MG63 (cell line): ENCODE measurements at regions not wholly inside any gene's neighbourhood (a gene's known extent, or its start where the extent isn't known, plus 50 kb on each side); places are given as distances from the start of the nearest gene placed in this dataset.

Experiments
- DNase-seq: peaks from one replicate; pipeline ENCODE4 v3.0.0-alpha.2; 2020
- H3K27me3 ChIP-seq: fragments of 250-450 bp; sonication (Bioruptor Pico); 2 replicates; pipeline ENCODE4 v1.5.1; 2020; ENCODE audit warnings: mild to moderate bottlenecking, moderate library complexity
- H3K36me3 ChIP-seq: fragments of 250-450 bp; sonication (Bioruptor Pico); 2 replicates; pipeline ENCODE4 v1.5.1; 2020; ENCODE audit warnings: mild to moderate bottlenecking, moderate library complexity
- H3K4me3 ChIP-seq: fragments of 250-450 bp; sonication (Bioruptor Pico); 2 replicates; pipeline ENCODE4 v1.5.1; 2020; ENCODE audit warnings: mild to moderate bottlenecking, moderate library complexity
- H3K9me3 ChIP-seq: fragments of 250-450 bp; sonication (Bioruptor Pico); 2 replicates; pipeline ENCODE4 v1.5.1; 2020; ENCODE audit warnings: mild to moderate bottlenecking, moderate library complexity

DNA sequence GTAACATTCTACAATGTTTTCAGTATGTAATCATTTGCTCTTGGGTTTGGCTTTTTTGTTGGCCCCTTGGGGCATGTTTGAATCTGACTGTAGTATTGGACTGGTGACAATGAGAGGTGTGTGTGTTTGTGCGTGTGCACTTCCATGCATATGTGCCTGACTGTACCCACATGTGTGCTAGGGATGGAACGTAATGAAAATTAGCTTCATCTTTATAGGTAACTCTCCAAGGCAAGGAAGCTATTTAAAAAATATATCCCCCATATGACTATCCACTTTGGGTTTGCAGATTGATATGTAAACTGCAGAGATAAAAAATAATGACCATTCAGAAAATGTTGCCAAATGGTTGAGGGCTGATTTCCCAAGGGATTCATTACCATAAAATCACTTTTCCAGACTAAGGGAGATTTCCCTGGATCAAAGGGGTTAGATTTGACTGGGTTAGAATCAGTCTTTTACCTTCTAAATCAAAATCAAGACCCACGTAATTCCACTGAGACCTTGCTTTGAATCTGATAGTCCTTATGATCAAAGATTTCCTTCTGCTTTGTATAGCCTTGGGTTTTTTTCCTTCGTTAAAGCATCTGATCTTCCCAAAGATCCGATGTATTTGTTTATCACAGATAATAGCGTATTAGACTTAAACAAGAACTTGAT lies 189.7 kb downstream of the CENPF start:
- H3K4me3 ChIP-seq: no peak overlapping the region
- H3K9me3 ChIP-seq: no peaks in the 10 kb centered on the region
- no peaks in the 10 kb centered on the region for H3K27me3 ChIP-seq
- no peaks in the 10 kb centered on the region for H3K36me3 ChIP-seq
- DNase-seq: no peak

GRCh38 chr1:214793708-214794107 lies 190.7 kb downstream of the CENPF start:
- no peak for DNase-seq
- Histone ChIP-seq H3K27me3 (no peaks in the 10 kb centered on the region), H3K9me3 (no peaks in the 10 kb centered on the region), H3K4me3 (no peak overlapping the region), H3K36me3 (no peaks in the 10 kb centered on the region)

DNA sequence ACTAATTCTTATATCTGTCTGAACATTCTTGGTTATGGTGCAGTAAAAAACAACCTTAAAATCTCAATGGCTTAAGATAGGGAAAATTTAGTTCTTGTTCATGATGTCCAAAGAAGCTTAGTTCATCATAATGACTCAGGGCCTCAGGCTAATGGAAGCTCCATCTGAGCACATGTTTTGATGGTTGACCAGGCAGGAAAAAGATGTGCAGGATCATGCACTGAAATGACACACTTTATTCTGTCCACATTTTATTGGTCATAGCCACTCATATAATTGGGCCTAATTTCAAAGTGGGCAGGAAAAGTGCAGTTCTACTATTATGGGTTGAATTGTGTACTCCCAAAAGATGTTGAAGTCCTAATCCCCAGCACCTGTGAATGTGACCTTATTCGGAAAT lies 198.2 kb downstream of the CENPF start:
- no peaks in the 10 kb centered on the region for H3K27me3 ChIP-seq
- H3K9me3 ChIP-seq: peaks cover 3% of the 10 kb centered on the region
- no peaks in the 10 kb centered on the region for H3K36me3 ChIP-seq
- no peak for DNase-seq
- no peak overlapping the region for H3K4me3 ChIP-seq

DNA sequence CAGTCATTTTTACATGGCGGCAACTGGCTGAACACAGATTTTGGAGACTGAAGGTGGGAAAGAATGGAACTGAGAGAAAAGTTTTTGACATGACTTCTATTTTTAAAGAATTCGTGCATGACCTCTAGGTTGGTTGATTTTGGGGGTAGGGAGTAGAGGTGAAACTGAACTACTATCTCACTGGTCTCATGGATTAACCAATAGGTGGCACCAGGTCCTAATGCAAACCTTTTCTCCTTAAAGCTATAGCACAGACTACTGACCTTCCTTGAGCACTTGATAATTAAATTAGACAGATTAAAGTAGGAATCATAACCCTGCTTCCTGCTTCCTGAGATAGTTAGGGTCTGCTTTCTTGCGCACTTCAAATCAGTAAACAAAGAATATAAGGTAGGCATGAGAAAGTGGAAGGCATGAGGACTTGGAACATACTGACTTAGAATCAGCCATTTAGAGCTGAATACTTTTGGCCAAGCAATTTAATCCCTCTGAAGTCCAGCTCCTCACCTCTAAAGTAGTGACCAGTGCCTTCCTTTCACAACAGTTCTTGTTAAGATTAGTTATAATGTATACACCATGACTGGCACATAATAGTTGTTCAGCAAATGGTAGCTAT lies 206.0 kb downstream of the CENPF start:
- no peaks in the 10 kb centered on the region for H3K27me3 ChIP-seq
- no peak for DNase-seq
- H3K4me3 ChIP-seq: no peak overlapping the region

DNA sequence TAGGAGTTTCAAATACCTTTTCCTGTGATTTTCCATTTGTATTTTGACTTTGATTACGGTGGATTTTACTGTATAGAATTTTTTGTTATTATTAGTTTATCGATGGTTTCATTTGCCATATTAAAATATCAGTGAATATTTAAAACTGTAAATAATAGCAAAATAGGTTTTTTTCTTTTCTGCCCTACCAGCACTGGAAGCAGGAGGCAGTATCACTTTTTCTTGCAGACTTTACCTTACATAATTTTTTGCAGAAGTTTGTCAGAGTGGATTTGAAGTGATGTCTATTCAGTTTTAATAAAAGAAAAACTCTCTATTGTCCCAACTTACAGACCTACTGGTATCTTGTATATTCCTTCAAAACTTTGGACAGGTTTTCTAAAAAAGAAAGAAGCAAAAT lies 213.6 kb downstream of the CENPF start:
- Histone ChIP-seq H3K27me3 (no peaks in the 10 kb centered on the region), H3K4me3 (no peak overlapping the region), H3K9me3 (no peaks in the 10 kb centered on the region), H3K36me3 (no peaks in the 10 kb centered on the region)
- DNase-seq: no peak

More for the DNA sequence above, 206.0 kb downstream of the CENPF start:
- Histone ChIP-seq H3K36me3 (no peaks in the 10 kb centered on the region), H3K9me3 (peaks cover 9% of the 10 kb centered on the region)

DNA sequence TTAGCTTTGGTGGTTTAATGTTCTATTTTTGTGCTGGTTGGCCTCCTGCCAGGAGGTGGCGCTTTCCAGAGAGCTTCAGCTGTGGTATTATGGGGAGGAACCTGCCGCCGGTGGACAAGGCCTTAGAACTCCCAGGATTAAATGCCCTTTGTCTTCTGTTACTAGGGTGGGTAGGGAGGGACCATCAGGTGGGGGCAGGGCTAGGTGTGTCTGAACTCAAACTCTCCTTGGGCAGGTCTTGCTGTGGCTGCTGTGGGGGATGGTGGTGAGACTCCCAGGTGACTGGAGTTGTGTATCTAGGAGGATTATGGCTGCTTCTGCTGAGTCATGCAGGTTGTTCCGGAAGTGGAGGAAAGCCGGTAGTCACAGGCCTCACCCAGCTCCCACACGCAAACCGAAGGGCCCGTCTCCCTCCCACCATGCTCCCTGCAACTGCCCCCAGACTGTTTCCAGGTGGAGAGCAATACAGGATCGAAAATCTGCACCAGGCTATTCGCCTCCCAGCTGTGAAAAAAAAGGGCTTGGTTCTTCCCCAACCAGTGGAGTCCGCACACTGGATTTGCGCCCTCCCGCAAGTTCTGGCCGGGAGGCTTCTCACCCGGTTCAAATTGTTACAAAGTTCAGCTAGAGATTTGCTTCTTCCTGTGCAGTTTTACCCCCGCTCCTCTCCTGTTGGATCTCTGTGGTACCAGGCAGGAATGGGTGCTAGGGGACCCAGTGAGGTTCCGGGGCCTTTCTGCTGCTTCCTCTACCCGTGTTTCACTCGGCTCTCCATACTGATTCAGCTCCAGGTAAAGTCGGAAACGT lies 220.5 kb downstream of the CENPF start:
- Histone ChIP-seq H3K4me3 (no peak overlapping the region), H3K36me3 (no peaks in the 10 kb centered on the region), H3K27me3 (no peaks in the 10 kb centered on the region), H3K9me3 (peaks cover 5% of the 10 kb centered on the region)
- no peak for DNase-seq

DNA sequence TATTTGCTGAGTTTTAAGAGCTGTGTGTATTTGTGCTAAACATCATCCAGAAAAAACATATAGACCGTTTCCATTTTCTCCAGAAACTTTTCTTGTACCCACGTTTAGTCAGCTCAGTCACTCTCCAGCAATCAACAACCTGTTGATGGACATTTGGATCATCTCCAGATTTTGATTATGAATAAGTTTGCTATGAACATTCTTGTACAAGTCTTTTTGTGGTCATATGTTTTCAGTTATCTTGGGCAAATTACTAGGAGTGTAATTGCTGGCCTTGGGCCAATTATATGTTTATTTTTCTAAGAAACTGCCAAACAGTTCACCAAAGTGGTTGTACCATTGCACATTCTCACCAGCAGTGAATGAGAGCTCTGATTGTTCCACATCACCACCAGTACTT lies 221.8 kb downstream of the CENPF start:
- no peaks in the 10 kb centered on the region for H3K36me3 ChIP-seq
- peaks cover 5% of the 10 kb centered on the region for H3K9me3 ChIP-seq
- no peak for DNase-seq

DNA sequence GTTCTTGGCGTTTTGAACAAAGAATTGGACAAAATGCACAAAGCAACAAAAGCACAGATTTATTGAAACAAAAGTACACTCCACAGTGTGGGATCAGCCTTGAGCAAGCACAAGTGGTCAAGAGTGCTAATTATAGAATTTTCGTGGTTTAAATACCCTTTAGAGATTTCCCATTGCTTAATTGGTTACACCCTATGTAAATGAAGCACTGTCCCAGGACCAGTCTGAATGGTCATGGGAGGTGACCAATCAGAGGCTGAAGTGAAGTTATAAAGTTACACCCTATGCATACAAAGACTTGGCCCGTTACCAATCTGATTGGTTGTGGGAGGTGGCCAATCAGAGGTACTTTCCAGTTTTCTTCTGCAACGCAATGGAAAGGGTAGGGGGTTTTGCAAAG lies 223.6 kb downstream of the CENPF start:
- no peaks in the 10 kb centered on the region for H3K36me3 ChIP-seq
- H3K4me3 ChIP-seq: no peak overlapping the region
- no peaks in the 10 kb centered on the region for H3K27me3 ChIP-seq
- no peak for DNase-seq
- H3K9me3 ChIP-seq: peaks cover 5% of the 10 kb centered on the region

More for the DNA sequence above, 221.8 kb downstream of the CENPF start:
- Histone ChIP-seq H3K27me3 (no peaks in the 10 kb centered on the region), H3K4me3 (no peak overlapping the region)

- DNase-seq: no peak
- Histone ChIP-seq H3K9me3 (peaks cover 5% of the 10 kb centered on the region), H3K36me3 (no peaks in the 10 kb centered on the region), H3K27me3 (no peaks in the 10 kb centered on the region), H3K4me3 (no peak overlapping the region)
These were observed 224.9 kb downstream of the CENPF start for GRCh38 chr1:214827883-214828282.

GRCh38 chr1:214830941-214831340 lies 227.9 kb downstream of the CENPF start:
- H3K36me3 ChIP-seq: no peaks in the 10 kb centered on the region
- peaks cover 5% of the 10 kb centered on the region for H3K9me3 ChIP-seq
- no peaks in the 10 kb centered on the region for H3K27me3 ChIP-seq
- no peak for DNase-seq
- no peak overlapping the region for H3K4me3 ChIP-seq

DNA sequence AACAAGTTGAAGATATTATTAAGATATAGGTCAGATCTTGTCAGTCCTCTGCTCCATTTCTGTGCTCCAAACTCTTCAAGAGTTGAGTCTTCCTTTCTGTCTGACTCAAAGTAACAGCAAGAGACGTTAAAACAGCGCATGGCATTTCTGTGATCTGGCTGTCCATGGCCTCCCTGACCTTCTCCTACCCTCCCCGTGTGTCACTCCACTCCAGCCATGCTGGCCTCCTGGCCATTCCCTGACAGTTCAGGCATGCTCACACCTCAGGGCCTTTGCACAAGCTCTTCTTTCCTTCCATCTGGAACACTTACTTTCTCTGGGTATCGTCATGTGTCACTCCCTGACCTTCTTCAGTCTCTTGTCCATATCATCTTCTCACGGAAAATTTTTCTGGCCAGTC lies 229.0 kb downstream of the CENPF start:
- Histone ChIP-seq H3K36me3 (no peaks in the 10 kb centered on the region), H3K9me3 (peaks cover 5% of the 10 kb centered on the region; the same call in 1 of the 2 replicates), H3K27me3 (no peaks in the 10 kb centered on the region), H3K4me3 (no peak overlapping the region)
- DNase-seq: no peak

GRCh38 chr1:214833178-214833756 lies 230.3 kb downstream of the CENPF start:
- no peaks in the 10 kb centered on the region for H3K9me3 ChIP-seq
- no peaks in the 10 kb centered on the region for H3K36me3 ChIP-seq
- H3K27me3 ChIP-seq: no peaks in the 10 kb centered on the region
- H3K4me3 ChIP-seq: no peak overlapping the region
- DNase-seq: no peak

- no peak for DNase-seq
- no peaks in the 10 kb centered on the region for H3K9me3 ChIP-seq
- H3K27me3 ChIP-seq: no peaks in the 10 kb centered on the region
These were observed 234.4 kb downstream of the CENPF start for GRCh38 chr1:214837376-214837775.

DNA sequence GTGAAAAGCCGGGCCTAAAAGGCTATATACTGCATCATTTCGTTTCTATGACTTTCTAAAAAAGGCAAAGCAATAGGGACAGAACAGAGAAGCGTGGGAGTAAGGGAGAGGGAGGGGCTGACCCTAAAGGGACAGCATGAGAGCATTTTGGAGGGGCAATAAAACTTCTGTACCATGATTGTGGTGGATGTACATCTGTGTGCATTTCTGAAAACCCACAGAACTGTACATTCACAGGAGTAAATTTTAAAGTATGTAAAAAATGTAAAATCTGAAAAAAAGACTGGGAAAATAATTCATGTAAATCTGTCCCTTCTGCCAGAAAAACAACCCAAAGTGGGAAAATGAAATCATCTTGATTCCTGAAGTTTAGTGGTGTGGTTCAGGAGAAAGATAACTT lies 235.4 kb downstream of the CENPF start:
- H3K27me3 ChIP-seq: no peaks in the 10 kb centered on the region
- H3K4me3 ChIP-seq: no peak overlapping the region
- H3K36me3 ChIP-seq: no peaks in the 10 kb centered on the region
- DNase-seq: no peak
- H3K9me3 ChIP-seq: no peaks in the 10 kb centered on the region

More at GRCh38 chr1:214837376-214837775, 234.4 kb downstream of the CENPF start:
- Histone ChIP-seq H3K36me3 (no peaks in the 10 kb centered on the region), H3K4me3 (no peak overlapping the region)

- no peaks in the 10 kb centered on the region for H3K36me3 ChIP-seq
- no peaks in the 10 kb centered on the region for H3K27me3 ChIP-seq
- no peaks in the 10 kb centered on the region for H3K9me3 ChIP-seq
- H3K4me3 ChIP-seq: no peak overlapping the region
- no peak for DNase-seq
These were observed 237.4 kb downstream of the CENPF start for GRCh38 chr1:214840356-214840755.

- no peaks in the 10 kb centered on the region for H3K9me3 ChIP-seq
- no peaks in the 10 kb centered on the region for H3K36me3 ChIP-seq
- no peaks in the 10 kb centered on the region for H3K27me3 ChIP-seq
- no peak for DNase-seq
- no peak overlapping the region for H3K4me3 ChIP-seq
These were observed 239.7 kb upstream of the KCNK2 start for GRCh38 chr1:214842856-214843255.

DNA sequence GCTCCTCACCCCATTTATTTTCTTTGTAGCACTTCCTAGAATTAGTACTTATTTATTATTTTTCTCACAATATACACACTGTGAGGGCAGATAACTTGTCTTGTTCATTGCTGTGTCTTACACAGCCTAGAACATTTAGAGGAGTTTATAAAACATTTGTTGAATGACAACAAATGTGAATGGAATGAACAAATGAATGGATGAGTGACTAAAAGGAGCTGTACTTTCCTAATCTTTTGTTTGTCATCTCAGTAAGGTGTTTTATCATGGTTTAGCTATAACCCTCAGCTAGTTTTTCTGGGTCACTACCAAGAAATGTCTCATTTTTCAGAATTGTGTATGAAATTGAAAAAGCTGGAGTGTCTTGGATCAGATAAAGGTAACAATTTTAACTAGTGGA lies 239.3 kb upstream of the KCNK2 start:
- H3K4me3 ChIP-seq: no peak overlapping the region
- H3K36me3 ChIP-seq: no peaks in the 10 kb centered on the region
- no peaks in the 10 kb centered on the region for H3K27me3 ChIP-seq
- no peak for DNase-seq
- H3K9me3 ChIP-seq: no peaks in the 10 kb centered on the region
